HUES6 (cell line): ENCODE measurements at regions not wholly inside any gene's neighbourhood (a gene's known extent, or its start where the extent isn't known, plus 50 kb on each side); places are given as distances from the start of the nearest gene placed in this dataset.
"Not testable (repeated sequence)": the region's sequence is repeated elsewhere in the genome, so short reads cannot be mapped to it uniquely, and the experiment has no call there.

Source experiments
- H3K27ac ChIP-seq: 2 replicates; pipeline ENCODE4 v1.7.0; 2013; ENCODE audit warnings: low read depth, mild to moderate bottlenecking, low read length, inconsistent platforms
- H3K27me3 ChIP-seq: 2 replicates; pipeline ENCODE4 v1.6.1; 2013; ENCODE audit warnings: low read length; ENCODE audit not compliant: control insufficient read depth, insufficient read depth
- H3K36me3 ChIP-seq: 2 replicates; pipeline ENCODE4 v1.6.1; 2013; ENCODE audit warnings: low read length; ENCODE audit not compliant: control insufficient read depth, insufficient read depth
- H3K4me1 ChIP-seq: 2 replicates; pipeline ENCODE4 v1.6.1; 2013; ENCODE audit warnings: low read length; ENCODE audit not compliant: control insufficient read depth, insufficient read depth
- H3K4me3 ChIP-seq: 2 replicates; pipeline ENCODE4 v1.5.1; 2013; ENCODE audit warnings: low read depth, low read length
- H3K9ac ChIP-seq: one replicate; pipeline ENCODE4 v1.6.1; 2013; ENCODE audit warnings: mild to moderate bottlenecking, low read length
- H3K9me3 ChIP-seq: 2 replicates; pipeline ENCODE4 v1.6.1; 2013; ENCODE audit warnings: low read depth, low read length; ENCODE audit not compliant: control insufficient read depth, insufficient read depth

GRCh38 chr3:75319776-75320175 lies 344.4 kb upstream of the FRG2C start:
- not testable (repeated sequence) for H3K4me3 ChIP-seq, H3K36me3 ChIP-seq, H3K27me3 ChIP-seq, H3K4me1 ChIP-seq, H3K9me3 ChIP-seq, H3K27ac ChIP-seq, H3K9ac ChIP-seq

- no peaks in the 10 kb centered on the region for H3K9me3 ChIP-seq
- H3K36me3 ChIP-seq: no peaks in the 10 kb centered on the region
- no peaks in the 10 kb centered on the region for H3K27me3 ChIP-seq
- no peak overlapping the region for H3K9ac ChIP-seq
- no peak overlapping the region for H3K27ac ChIP-seq
- no peak overlapping the region for H3K4me3 ChIP-seq
- peaks cover 7% of the 10 kb centered on the region; the same call in 1 of the 2 replicates for H3K4me1 ChIP-seq
Observed at GRCh38 chr3:75320369-75320768, 343.8 kb upstream of the FRG2C start.

GRCh38 chr3:75321060-75321459 lies 343.1 kb upstream of the FRG2C start:
- Histone ChIP-seq H3K27ac (no peak overlapping the region), H3K4me3 (no peak overlapping the region), H3K36me3 (no peaks in the 10 kb centered on the region), H3K9ac (no peak overlapping the region), H3K4me1 (peaks cover 7% of the 10 kb centered on the region; the same call in 1 of the 2 replicates), H3K27me3 (no peaks in the 10 kb centered on the region), H3K9me3 (no peaks in the 10 kb centered on the region)

GRCh38 chr3:75323936-75324335 lies 340.2 kb upstream of the FRG2C start:
- H3K27ac ChIP-seq, H3K4me3 ChIP-seq, H3K36me3 ChIP-seq, H3K9me3 ChIP-seq, H3K4me1 ChIP-seq, H3K9ac ChIP-seq, H3K27me3 ChIP-seq: not testable (repeated sequence)

- H3K9me3 ChIP-seq: no peaks in the 10 kb centered on the region
- H3K27ac ChIP-seq: no peak overlapping the region
- no peaks in the 10 kb centered on the region for H3K36me3 ChIP-seq
- no peaks in the 10 kb centered on the region for H3K27me3 ChIP-seq
- H3K9ac ChIP-seq: no peak overlapping the region
- peaks cover 5% of the 10 kb centered on the region; the same call in 1 of the 2 replicates for H3K4me1 ChIP-seq
- H3K4me3 ChIP-seq: no peak overlapping the region
Observed at GRCh38 chr3:75325716-75326115, 338.4 kb upstream of the FRG2C start.

- Histone ChIP-seq H3K9me3 (no peaks in the 10 kb centered on the region), H3K27me3 (no peaks in the 10 kb centered on the region), H3K4me1 (no peaks in the 10 kb centered on the region), H3K36me3 (no peaks in the 10 kb centered on the region), H3K4me3 (no peak overlapping the region), H3K9ac (no peak overlapping the region), H3K27ac (no peak overlapping the region)
Observed at GRCh38 chr3:75327453-75327852, 336.7 kb upstream of the FRG2C start.

GRCh38 chr3:75329476-75330097 lies 334.5 kb upstream of the FRG2C start:
- H3K9me3 ChIP-seq: no peaks in the 10 kb centered on the region
- no peak overlapping the region for H3K4me3 ChIP-seq
- no peaks in the 10 kb centered on the region for H3K27me3 ChIP-seq
- no peaks in the 10 kb centered on the region for H3K4me1 ChIP-seq
- H3K9ac ChIP-seq: no peak overlapping the region
- no peak overlapping the region for H3K27ac ChIP-seq
- no peaks in the 10 kb centered on the region for H3K36me3 ChIP-seq

- H3K27me3 ChIP-seq, H3K4me1 ChIP-seq: not testable (repeated sequence)
Observed at GRCh38 chr3:75330446-75330845, 333.7 kb upstream of the FRG2C start.

GRCh38 chr3:75332090-75332489 lies 332.0 kb upstream of the FRG2C start:
- not testable (repeated sequence) for H3K9ac ChIP-seq, H3K4me1 ChIP-seq, H3K36me3 ChIP-seq, H3K27ac ChIP-seq, H3K4me3 ChIP-seq, H3K27me3 ChIP-seq, H3K9me3 ChIP-seq

More at GRCh38 chr3:75330446-75330845, 333.7 kb upstream of the FRG2C start:
- not testable (repeated sequence) for H3K9ac ChIP-seq, H3K9me3 ChIP-seq, H3K4me3 ChIP-seq, H3K27ac ChIP-seq, H3K36me3 ChIP-seq

GRCh38 chr3:75332794-75333193 lies 331.3 kb upstream of the FRG2C start:
- H3K4me3 ChIP-seq: no peak overlapping the region
- H3K9ac ChIP-seq: no peak overlapping the region
- H3K9me3 ChIP-seq: no peaks in the 10 kb centered on the region
- no peaks in the 10 kb centered on the region for H3K36me3 ChIP-seq
- H3K27me3 ChIP-seq: no peaks in the 10 kb centered on the region
- H3K4me1 ChIP-seq: no peaks in the 10 kb centered on the region
- H3K27ac ChIP-seq: no peak overlapping the region

- H3K36me3 ChIP-seq: no peaks in the 10 kb centered on the region
- no peak overlapping the region for H3K9ac ChIP-seq
- peaks cover 4% of the 10 kb centered on the region; the same call in 1 of the 2 replicates for H3K27me3 ChIP-seq
- no peak overlapping the region for H3K4me3 ChIP-seq
- H3K27ac ChIP-seq: no peak overlapping the region
- H3K9me3 ChIP-seq: no peaks in the 10 kb centered on the region
- H3K4me1 ChIP-seq: no peaks in the 10 kb centered on the region
Observed at GRCh38 chr3:75334299-75334698, 329.8 kb upstream of the FRG2C start.
